ENCODE measurements at regions not wholly inside any gene's neighbourhood (a gene's known extent, or its start where the extent isn't known, plus 50 kb on each side); places are given as distances from the start of the nearest gene placed in this dataset.

GRCh38 chr16:13634959-13635358 lies 285.0 kb upstream of the ERCC4 start:
- 82 to 87% methylated on average over 6 of the region's 6 CpGs for WGBS, 2 donors
- ATAC-seq, result no peak

GRCh38 chr16:13638218-13638617 lies 281.7 kb upstream of the ERCC4 start:
- intact Hi-C loops (cut with DNase I), result no loop called here
- H3K27me3 ChIP-seq, result no peaks in the 10 kb centered on the region
- H3K4me1 ChIP-seq, result no peaks in the 10 kb centered on the region
- DNase-seq, result no peak
- H3K9me3 ChIP-seq, result no peaks in the 10 kb centered on the region
- TF ChIP-seq, protein P1, sequence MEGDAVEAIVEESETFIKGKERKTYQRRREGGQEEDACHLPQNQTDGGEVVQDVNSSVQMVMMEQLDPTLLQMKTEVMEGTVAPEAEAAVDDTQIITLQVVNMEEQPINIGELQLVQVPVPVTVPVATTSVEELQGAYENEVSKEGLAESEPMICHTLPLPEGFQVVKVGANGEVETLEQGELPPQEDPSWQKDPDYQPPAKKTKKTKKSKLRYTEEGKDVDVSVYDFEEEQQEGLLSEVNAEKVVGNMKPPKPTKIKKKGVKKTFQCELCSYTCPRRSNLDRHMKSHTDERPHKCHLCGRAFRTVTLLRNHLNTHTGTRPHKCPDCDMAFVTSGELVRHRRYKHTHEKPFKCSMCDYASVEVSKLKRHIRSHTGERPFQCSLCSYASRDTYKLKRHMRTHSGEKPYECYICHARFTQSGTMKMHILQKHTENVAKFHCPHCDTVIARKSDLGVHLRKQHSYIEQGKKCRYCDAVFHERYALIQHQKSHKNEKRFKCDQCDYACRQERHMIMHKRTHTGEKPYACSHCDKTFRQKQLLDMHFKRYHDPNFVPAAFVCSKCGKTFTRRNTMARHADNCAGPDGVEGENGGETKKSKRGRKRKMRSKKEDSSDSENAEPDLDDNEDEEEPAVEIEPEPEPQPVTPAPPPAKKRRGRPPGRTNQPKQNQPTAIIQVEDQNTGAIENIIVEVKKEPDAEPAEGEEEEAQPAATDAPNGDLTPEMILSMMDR (IDR thresholded peaks at IDR 0.05), result no peak
- no peak for ATAC-seq
- no peak overlapping the region for H3K27ac ChIP-seq
- H3K4me3 ChIP-seq, result no peak overlapping the region
- WGBS, 2 donors, result 86 to 87% methylated on average over 2 of the region's 2 CpGs
- no peaks in the 10 kb centered on the region for H3K36me3 ChIP-seq

More at GRCh38 chr16:13634959-13635358, 285.0 kb upstream of the ERCC4 start:
- intact Hi-C loops (cut with DNase I), result no loop called here
- H3K9me3 ChIP-seq, result no peaks in the 10 kb centered on the region
- no peak overlapping the region for H3K27ac ChIP-seq
- H3K4me3 ChIP-seq, result no peak overlapping the region
- no peak for DNase-seq
- H3K4me1 ChIP-seq, result no peaks in the 10 kb centered on the region
- no peaks in the 10 kb centered on the region for H3K27me3 ChIP-seq
- no peaks in the 10 kb centered on the region for H3K36me3 ChIP-seq
- TF ChIP-seq, protein P1 (IDR thresholded peaks at IDR 0.05), result no peak

DNA sequence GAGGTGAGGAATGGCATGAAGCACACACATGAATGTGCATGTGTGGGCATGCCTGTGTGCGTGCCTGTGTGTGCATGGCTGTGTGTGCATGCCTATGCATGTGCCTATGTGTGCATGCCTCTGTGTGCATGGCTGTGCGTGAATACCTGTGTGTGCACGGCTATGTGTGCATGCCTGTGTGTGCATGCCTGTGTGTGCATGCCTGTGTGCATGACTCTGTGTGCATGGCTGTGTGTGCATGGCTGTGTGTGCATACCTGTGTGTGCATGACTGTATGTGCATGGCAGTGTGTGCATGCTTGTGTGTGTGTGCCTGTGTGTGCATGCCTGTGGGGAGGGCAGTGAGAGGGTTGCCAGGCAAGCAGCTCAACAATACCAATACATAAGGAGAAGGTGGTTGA lies 276.5 kb upstream of the ERCC4 start:
- DNase-seq (no peak), ATAC-seq (peak in 1 of 8 donors; percentile 22)
- Histone ChIP-seq H3K9me3 (no peaks in the 10 kb centered on the region), H3K4me3 (no peak overlapping the region), H3K27me3 (peaks cover 0 to 15% (median 0%) of the 10 kb centered on the region in 7 donors), H3K27ac (no peak overlapping the region), H3K36me3 (no peaks in the 10 kb centered on the region), H3K4me1 (no peaks in the 10 kb centered on the region)
- intact Hi-C loops (cut with DNase I), result no loop called here
- 92 to 93% methylated on average over 3 of the region's 3 CpGs for WGBS, 2 donors
- TF ChIP-seq, protein P1 (IDR thresholded peaks at IDR 0.05), result no peak

- intact Hi-C loops (cut with DNase I), result no loop called here
- DNase-seq (no peak), ATAC-seq (no peak)
- TF ChIP-seq, protein P1 (IDR thresholded peaks at IDR 0.05), result no peak
- Histone ChIP-seq H3K4me1 (no peaks in the 10 kb centered on the region), H3K4me3 (no peak overlapping the region), H3K9me3 (no peaks in the 10 kb centered on the region), H3K27ac (no peak overlapping the region), H3K36me3 (no peaks in the 10 kb centered on the region), H3K27me3 (peaks cover 0 to 15% (median 0%) of the 10 kb centered on the region in 7 donors)
- WGBS, 2 donors, result 35 to 56% methylated on average over 6 of the region's 6 CpGs
Observed at GRCh38 chr16:13645601-13646245, 274.2 kb upstream of the ERCC4 start.

Measured in heart right ventricle (tissue), 16 donors.